Endodermal cell (in vitro differentiated cells): ENCODE measurements at regions not wholly inside any gene's neighbourhood (a gene's known extent, or its start where the extent isn't known, plus 50 kb on each side); places are given as distances from the start of the nearest gene placed in this dataset.

Experiments
- DNase-seq: peaks from one replicate; pipeline ENCODE4 v3.0.0-alpha.2; 2017
- H3K27ac ChIP-seq: 2 replicates; pipeline ENCODE4 v1.5.1; 2013; ENCODE audit warnings: mild to moderate bottlenecking, low read depth, low read length, moderate library complexity
- H3K27me3 ChIP-seq: 2 replicates; pipeline ENCODE4 v1.6.1; 2013; ENCODE audit warnings: mild to moderate bottlenecking, low read length, moderate library complexity; ENCODE audit not compliant: insufficient read depth, control insufficient read depth, poor library complexity, severe bottlenecking
- H3K36me3 ChIP-seq: 2 replicates; pipeline ENCODE4 v1.7.0; 2013; ENCODE audit warnings: mild to moderate bottlenecking, low read length, moderate library complexity; ENCODE audit not compliant: control insufficient read depth, insufficient read depth
- H3K4me1 ChIP-seq: one replicate; pipeline ENCODE4 v1.7.0; 2013; ENCODE audit warnings: low read length; ENCODE audit not compliant: control insufficient read depth, insufficient read depth
- H3K4me3 ChIP-seq: 2 replicates; pipeline ENCODE4 v1.5.1; 2013; ENCODE audit warnings: mild to moderate bottlenecking, low read length, moderate library complexity
- H3K9ac ChIP-seq: 2 replicates; pipeline ENCODE4 v1.6.1; 2013; ENCODE audit warnings: mild to moderate bottlenecking, low read length, moderate library complexity; ENCODE audit not compliant: poor library complexity, severe bottlenecking; ENCODE audit errors: extremely low read depth
- H3K9me3 ChIP-seq: 2 replicates; pipeline ENCODE4 v1.6.1; 2013; ENCODE audit warnings: mild to moderate bottlenecking, low read length, moderate library complexity; ENCODE audit not compliant: control insufficient read depth
- H3K27ac Mint-ChIP-seq: 2 replicates; pipeline ENCODE4 v1.8.0; 2020; ENCODE audit warnings: mixed read lengths
- H3K27me3 Mint-ChIP-seq: 2 replicates; pipeline ENCODE4 v1.8.0; 2021; ENCODE audit warnings: mild to moderate bottlenecking, mixed read lengths; ENCODE audit not compliant: insufficient read depth
- H3K36me3 Mint-ChIP-seq: 2 replicates; pipeline ENCODE4 v1.8.0; 2020; ENCODE audit warnings: low read depth, mixed read lengths
- H3K4me1 Mint-ChIP-seq: 2 replicates; pipeline ENCODE4 v1.8.0; 2020; ENCODE audit warnings: mixed read lengths
- H3K4me3 Mint-ChIP-seq: 2 replicates; pipeline ENCODE4 v1.8.0; 2020; ENCODE audit warnings: mild to moderate bottlenecking, moderate library complexity, mixed read lengths
- H3K9me3 Mint-ChIP-seq: 2 replicates; pipeline ENCODE4 v1.8.0; 2020; ENCODE audit warnings: mild to moderate bottlenecking, mixed read lengths
- WGBS, 2 experiments: methylation state at CpG; one replicate each; pipeline versions ENCODE4 v1.1.5 to v1.1.7; 2013; ENCODE audit warnings: missing lambda C conversion rate in 2 of 2, mixed read lengths in 1 of 2; ENCODE audit not compliant: insufficient coverage in 1 of 2, insufficient read length in 1 of 2; 5-methylcytosine and 5-hydroxymethylcytosine counted together
- TF ChIP-seq, protein P1 (sequence below): fragments of 200-600 bp; sonication (generic); conservative IDR thresholded peaks from 2 replicates; pipeline ENCODE4 v1.5.0; 2021; ENCODE audit warnings: antibody characterized with exemption, mild to moderate bottlenecking

DNA sequence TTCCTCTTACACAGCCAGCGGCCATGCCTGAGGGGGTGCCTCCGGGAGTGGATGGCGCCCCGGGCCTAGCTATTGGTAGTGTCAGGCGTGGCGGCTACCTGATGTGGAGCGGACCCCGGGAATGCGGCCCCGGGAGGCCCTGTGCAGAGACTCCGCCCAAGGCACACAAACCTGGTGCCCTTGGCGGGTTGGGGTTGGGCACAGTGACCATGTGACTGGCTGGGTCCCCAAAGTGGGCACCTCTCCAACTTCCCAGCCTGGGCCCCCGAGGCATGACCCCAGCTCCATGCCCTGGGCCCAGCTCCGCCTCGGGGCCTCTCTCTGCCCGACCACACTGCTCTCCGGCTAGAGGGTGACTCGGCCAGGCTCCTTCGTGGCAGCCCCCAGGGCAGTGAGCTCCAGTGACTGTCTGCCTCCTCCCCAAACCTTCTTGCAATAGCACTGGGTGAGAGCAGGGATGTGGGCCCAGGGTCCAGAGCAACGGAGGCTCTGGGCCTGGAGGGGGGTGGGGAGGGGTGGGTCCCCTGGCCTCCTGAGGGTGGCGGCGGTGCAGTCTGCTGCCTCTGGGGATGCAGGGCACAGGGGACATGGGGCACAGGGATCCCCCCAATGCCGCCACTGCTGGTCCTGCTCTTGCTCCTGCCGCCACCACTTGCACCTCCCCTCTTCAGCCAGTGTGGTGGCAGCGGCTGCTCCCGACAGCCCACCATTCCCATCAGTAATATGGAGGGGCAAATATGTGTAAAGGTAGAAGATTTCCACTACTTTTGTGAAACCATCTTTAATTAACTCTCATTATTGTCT is 942.9 kb upstream of the EPHA7 start:
- Mint-ChIP-seq H3K4me1 (peaks cover 5% of the 10 kb centered on the region), H3K36me3 (no peaks in the 10 kb centered on the region), H3K9me3 (no peaks in the 10 kb centered on the region), H3K27me3 (no peaks in the 10 kb centered on the region), H3K4me3 (no peak overlapping the region), H3K27ac (no peak overlapping the region)
- Histone ChIP-seq H3K36me3 (no peaks in the 10 kb centered on the region), H3K27me3 (no peaks in the 10 kb centered on the region), H3K9ac (no peak overlapping the region), H3K9me3 (no peaks in the 10 kb centered on the region), H3K4me1 (no peaks in the 10 kb centered on the region), H3K4me3 (no peak overlapping the region), H3K27ac (no peak overlapping the region)
- TF ChIP-seq, protein P1, sequence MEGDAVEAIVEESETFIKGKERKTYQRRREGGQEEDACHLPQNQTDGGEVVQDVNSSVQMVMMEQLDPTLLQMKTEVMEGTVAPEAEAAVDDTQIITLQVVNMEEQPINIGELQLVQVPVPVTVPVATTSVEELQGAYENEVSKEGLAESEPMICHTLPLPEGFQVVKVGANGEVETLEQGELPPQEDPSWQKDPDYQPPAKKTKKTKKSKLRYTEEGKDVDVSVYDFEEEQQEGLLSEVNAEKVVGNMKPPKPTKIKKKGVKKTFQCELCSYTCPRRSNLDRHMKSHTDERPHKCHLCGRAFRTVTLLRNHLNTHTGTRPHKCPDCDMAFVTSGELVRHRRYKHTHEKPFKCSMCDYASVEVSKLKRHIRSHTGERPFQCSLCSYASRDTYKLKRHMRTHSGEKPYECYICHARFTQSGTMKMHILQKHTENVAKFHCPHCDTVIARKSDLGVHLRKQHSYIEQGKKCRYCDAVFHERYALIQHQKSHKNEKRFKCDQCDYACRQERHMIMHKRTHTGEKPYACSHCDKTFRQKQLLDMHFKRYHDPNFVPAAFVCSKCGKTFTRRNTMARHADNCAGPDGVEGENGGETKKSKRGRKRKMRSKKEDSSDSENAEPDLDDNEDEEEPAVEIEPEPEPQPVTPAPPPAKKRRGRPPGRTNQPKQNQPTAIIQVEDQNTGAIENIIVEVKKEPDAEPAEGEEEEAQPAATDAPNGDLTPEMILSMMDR, result no peak
- WGBS, 2 experiments, result 92 to 100% methylated on average over 4 to 24 of the region's 26 CpGs
- DNase-seq, result no peak

DNA sequence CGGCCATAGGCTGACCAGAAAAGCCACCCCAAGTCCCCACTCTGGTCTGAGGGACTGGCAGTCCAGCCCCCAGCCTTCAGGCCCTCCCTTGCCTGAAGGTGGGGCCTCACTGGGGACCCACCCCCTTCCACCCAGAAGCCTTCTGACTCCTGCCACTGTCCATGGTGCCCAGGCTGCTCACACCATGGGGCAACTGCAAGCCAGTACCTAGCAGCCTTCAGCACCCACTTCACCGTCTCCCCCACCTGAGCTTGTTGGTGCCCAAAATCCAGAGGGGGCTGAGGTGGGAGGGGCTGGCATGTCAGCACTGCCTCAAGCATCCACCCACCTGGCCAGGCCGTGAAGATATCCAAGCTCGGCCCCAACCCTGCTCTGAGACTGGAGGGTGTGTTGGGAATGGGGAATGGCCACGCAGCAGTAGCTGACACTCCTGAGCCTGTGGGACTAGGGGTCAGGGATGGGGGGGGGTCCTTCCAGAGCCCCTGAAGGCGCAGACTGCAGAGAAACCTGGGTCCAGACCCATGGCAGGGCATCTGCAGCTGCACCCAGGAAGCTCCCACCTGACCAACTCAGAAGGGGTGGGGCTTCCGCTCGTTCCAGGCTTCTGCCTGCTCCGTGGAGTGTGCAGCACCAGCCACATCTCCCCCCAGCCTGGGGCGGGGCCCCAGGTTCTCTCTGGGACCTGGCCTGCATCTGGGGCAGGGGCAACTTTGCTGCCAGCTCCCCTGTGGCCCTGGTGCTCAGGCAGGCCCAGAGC is 942.1 kb upstream of the EPHA7 start:
- H3K9me3 ChIP-seq, result no peaks in the 10 kb centered on the region
- TF ChIP-seq, protein P1, result no peak
- H3K27ac ChIP-seq, result no peak overlapping the region
- no peaks in the 10 kb centered on the region for H3K4me1 ChIP-seq
- no peaks in the 10 kb centered on the region for H3K27me3 Mint-ChIP-seq
- H3K4me1 Mint-ChIP-seq, result peaks cover 5% of the 10 kb centered on the region
- WGBS, 2 experiments, result 90 to 100% methylated on average over 1 to 10 of the region's 10 CpGs
- H3K4me3 ChIP-seq, result no peak overlapping the region
- H3K36me3 Mint-ChIP-seq, result no peaks in the 10 kb centered on the region
- H3K27me3 ChIP-seq, result no peaks in the 10 kb centered on the region
- no peaks in the 10 kb centered on the region for H3K9me3 Mint-ChIP-seq
- H3K36me3 ChIP-seq, result no peaks in the 10 kb centered on the region
- peak; percentile 46 for DNase-seq
- no peak overlapping the region for H3K4me3 Mint-ChIP-seq
- no peak overlapping the region for H3K27ac Mint-ChIP-seq
- H3K9ac ChIP-seq, result no peak overlapping the region

DNA sequence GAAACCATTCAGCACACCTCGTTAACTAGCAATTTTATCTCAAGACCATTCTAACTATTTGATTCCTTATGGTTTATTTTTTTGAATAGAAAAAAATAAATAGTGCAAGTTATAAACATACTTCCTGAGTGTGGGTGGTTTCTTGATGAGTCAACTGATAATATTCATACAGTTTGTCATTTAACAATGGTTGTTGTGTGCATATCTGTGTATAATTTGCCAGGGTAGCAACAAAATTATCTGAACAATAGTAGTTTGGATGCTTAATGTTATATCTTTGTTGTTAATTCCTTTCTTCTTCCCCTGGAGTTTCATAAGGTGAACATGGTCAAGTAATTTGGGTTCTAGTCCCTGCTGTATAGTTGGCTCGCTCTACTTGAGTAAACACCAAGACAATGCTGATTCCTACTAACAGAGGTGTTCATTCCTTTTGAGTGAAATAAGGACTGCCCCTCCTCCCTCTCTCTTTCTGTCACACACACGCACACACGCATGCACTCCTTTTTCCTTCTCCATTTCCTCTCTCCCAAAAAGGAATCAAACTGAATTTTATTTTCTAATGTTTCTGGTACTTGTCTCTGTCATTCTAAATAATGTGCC is 938.1 kb upstream of the EPHA7 start:
- no peak overlapping the region for H3K4me3 ChIP-seq
- TF ChIP-seq, protein P1, result no peak
- no peaks in the 10 kb centered on the region for H3K27me3 ChIP-seq
- no peaks in the 10 kb centered on the region for H3K36me3 ChIP-seq
- H3K9ac ChIP-seq, result no peak overlapping the region
- H3K27ac ChIP-seq, result no peak overlapping the region
- no peaks in the 10 kb centered on the region for H3K9me3 ChIP-seq
- Mint-ChIP-seq H3K36me3 (no peaks in the 10 kb centered on the region), H3K4me3 (no peak overlapping the region), H3K9me3 (no peaks in the 10 kb centered on the region), H3K27me3 (no peaks in the 10 kb centered on the region), H3K27ac (no peak overlapping the region), H3K4me1 (peaks cover 5% of the 10 kb centered on the region)
- H3K4me1 ChIP-seq, result no peaks in the 10 kb centered on the region
- WGBS, 2 experiments, result 95 to 96% methylated on average over 3 to 4 of the region's 4 CpGs
- no peak for DNase-seq
